H1 (cell line): ENCODE measurements at regions not wholly inside any gene's neighbourhood (a gene's known extent, or its start where the extent isn't known, plus 50 kb on each side); places are given as distances from the start of the nearest gene placed in this dataset.
A peak's percentile ranks its signal among the peaks of the same experiment; 100 is the strongest.

Source experiments
- HDAC6 ChIP-seq: IDR thresholded peaks from one replicate; pipeline ENCODE4 v1.7.1; 2012; ENCODE audit warnings: low read depth, mild to moderate bottlenecking, inconsistent platforms, low read length, moderate library complexity
- POLR2A ChIP-seq, 2 experiments: IDR thresholded peaks; 1 replicate in 1 of 2; 2 replicates in 1 of 2; pipeline ENCODE4 v1.6.1; 2011; ENCODE audit warnings: low read depth in 2 of 2, low read length in 2 of 2, mild to moderate bottlenecking in 2 of 2; ENCODE audit errors: control extremely low read depth in 1 of 2
- RFX5 ChIP-seq: IDR thresholded peaks from 2 replicates; pipeline ENCODE4 v1.6.1; 2011; ENCODE audit warnings: low read depth, low read length, improper control_type of control experiment, borderline replicate concordance
- TF ChIP-seq, protein P1 (sequence below): IDR thresholded peaks from 2 replicates; pipeline ENCODE4 v1.6.1; 2011; ENCODE audit warnings: low read depth, mild to moderate bottlenecking, low read length; ENCODE audit not compliant: insufficient read depth
- TF ChIP-seq, protein P2 (sequence below): IDR thresholded peaks from 2 replicates; pipeline ENCODE4 v1.6.1; 2011; ENCODE audit warnings: low read length, improper control_type of control experiment
- TF ChIP-seq, protein P3 (sequence below), 3 experiments: IDR thresholded peaks; 1 replicate in 2 of 3; 2 replicates in 1 of 3; pipeline versions ENCODE4 v1.5.1 to v1.6.1; 2011; ENCODE audit warnings: low read length in 3 of 3, mild to moderate bottlenecking in 3 of 3, inconsistent platforms in 2 of 3, low read depth in 1 of 3, moderate library complexity in 1 of 3; ENCODE audit not compliant: insufficient read depth in 1 of 3; ENCODE audit errors: control extremely low read depth in 1 of 3

DNA sequence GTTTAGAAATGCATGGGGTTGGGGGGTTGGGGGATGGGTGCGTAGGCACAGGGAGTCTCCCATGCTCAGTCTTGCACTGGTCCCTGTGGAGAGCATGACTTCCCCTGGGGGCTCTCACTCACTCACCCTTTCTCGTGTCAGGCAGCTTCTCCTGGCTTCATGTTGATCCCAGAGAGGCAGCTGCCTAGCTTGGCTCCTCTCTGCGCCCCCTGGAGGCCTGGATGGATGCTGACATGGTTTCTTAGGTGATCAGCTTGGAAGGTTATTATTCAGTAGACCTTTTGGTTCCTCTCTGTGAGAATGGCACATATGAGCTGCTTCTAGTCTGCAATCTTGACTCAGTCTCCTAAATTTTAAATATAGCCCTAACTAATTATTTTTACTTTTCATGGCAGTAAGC is 109.3 kb upstream of the FAM83B start:
- TF ChIP-seq, protein P1, sequence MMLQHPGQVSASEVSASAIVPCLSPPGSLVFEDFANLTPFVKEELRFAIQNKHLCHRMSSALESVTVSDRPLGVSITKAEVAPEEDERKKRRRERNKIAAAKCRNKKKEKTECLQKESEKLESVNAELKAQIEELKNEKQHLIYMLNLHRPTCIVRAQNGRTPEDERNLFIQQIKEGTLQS, result no peak
- TF ChIP-seq, protein P2, sequence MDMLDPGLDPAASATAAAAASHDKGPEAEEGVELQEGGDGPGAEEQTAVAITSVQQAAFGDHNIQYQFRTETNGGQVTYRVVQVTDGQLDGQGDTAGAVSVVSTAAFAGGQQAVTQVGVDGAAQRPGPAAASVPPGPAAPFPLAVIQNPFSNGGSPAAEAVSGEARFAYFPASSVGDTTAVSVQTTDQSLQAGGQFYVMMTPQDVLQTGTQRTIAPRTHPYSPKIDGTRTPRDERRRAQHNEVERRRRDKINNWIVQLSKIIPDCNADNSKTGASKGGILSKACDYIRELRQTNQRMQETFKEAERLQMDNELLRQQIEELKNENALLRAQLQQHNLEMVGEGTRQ, result no peak
- TF ChIP-seq RFX5 (no peak), POLR2A (IDR thresholded peaks at IDR 0.05; ENCODE audit: control extremely low read depth in 1 of 2, low read depth in 2 of 2, low read length in 2 of 2) (no peak), HDAC6 (no peak)
- TF ChIP-seq, protein P3, sequence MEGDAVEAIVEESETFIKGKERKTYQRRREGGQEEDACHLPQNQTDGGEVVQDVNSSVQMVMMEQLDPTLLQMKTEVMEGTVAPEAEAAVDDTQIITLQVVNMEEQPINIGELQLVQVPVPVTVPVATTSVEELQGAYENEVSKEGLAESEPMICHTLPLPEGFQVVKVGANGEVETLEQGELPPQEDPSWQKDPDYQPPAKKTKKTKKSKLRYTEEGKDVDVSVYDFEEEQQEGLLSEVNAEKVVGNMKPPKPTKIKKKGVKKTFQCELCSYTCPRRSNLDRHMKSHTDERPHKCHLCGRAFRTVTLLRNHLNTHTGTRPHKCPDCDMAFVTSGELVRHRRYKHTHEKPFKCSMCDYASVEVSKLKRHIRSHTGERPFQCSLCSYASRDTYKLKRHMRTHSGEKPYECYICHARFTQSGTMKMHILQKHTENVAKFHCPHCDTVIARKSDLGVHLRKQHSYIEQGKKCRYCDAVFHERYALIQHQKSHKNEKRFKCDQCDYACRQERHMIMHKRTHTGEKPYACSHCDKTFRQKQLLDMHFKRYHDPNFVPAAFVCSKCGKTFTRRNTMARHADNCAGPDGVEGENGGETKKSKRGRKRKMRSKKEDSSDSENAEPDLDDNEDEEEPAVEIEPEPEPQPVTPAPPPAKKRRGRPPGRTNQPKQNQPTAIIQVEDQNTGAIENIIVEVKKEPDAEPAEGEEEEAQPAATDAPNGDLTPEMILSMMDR (IDR thresholded peaks at IDR 0.05; ENCODE audit: control extremely low read depth in 1 of 3, insufficient read depth in 1 of 3, low read depth in 1 of 3, low read length in 3 of 3), result peak; percentile 50 to 75 (median 71)
